GM21576 (cell line): ENCODE measurements at regions not wholly inside any gene's neighbourhood (a gene's known extent, or its start where the extent isn't known, plus 50 kb on each side); places are given as distances from the start of the nearest gene placed in this dataset.
"Not testable (repeated sequence)": the region's sequence is repeated elsewhere in the genome, so short reads cannot be mapped to it uniquely, and the experiment has no call there.

Source experiments
- ATAC-seq: cut with Tn5 transposase; IDR thresholded peaks from one replicate; pipeline ENCODE4 v1.9.1; 2021; ENCODE audit warnings: mild to moderate bottlenecking, moderate library complexity; ENCODE audit not compliant: unreplicated experiment

DNA sequence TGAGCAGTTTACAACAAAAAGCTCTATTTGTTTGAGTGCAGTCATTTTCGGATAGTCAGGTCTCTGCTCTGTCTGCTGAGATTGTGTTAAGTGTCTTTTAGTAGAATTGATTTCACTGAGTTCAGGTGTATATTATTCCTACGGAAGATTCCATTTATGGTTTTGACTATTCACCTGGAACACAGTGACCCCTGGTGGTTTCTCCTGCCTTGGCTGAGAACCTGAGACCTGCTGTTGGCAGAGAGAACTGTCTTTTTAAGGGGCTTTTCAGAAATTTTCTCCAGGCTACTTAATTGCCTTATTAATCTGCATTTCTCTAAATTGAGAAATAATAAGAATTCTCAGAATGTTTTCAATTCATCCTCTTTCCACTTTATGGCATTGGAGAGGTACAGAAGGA is 508.0 kb downstream of the TBC1D32 start:
- ATAC-seq = no peak

DNA sequence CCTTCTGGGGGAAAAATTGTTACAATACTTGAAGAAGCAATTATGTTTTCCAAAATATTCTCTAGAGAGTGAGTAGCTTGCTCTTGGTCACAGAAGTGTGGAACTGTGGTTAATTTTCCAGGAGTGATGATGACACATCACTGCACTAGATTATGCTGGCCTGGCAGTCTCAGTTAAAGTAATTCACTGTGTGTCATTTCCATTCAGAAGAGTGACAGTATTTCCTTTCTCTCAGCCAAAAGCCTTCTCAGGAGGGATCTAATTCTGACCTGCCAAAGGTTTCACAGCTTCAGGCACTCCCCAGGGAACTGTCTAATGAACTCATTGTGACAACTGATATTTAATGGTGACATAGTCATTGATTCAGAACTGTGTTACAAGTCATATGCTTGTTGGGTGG is 517.5 kb downstream of the TBC1D32 start:
- ATAC-seq = no peak

DNA sequence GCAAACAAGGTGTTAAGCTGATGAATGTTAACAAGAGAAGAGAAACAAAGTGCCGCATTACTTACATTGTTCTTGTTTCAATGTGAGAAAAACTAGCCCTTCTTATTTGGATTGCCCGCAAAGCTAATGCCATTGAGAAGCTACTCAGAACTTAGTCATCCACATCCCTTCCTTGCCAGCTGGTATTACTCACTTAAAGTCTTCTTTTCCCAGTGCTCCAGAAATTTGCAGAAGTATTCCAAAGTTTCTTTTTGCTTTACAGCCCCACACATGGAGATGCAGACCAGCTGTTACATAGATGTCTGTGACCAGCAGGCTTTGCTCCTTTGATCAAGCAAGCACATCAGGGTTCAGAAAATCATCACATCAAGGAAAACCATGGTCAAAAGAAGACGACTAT is 529.0 kb downstream of the TBC1D32 start:
- ATAC-seq = no peak

DNA sequence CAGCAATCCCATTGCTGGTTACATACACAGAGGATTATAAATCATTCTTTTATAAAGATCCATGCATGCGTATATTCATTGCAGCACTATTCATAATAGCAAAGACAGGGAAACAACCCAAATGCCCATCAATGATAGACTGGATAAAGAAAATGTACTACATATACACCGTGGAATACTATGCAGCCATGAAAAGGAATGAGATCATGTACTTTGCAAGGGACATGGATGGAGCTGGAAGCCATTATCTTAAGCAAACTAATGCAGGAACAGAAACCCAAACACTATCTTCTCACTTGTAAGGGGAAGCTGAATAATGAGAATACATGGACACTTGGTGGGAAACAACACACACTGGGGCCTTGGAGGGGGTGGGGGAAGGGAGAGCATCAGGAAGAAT is 529.7 kb downstream of the TBC1D32 start:
- no peak for ATAC-seq

DNA sequence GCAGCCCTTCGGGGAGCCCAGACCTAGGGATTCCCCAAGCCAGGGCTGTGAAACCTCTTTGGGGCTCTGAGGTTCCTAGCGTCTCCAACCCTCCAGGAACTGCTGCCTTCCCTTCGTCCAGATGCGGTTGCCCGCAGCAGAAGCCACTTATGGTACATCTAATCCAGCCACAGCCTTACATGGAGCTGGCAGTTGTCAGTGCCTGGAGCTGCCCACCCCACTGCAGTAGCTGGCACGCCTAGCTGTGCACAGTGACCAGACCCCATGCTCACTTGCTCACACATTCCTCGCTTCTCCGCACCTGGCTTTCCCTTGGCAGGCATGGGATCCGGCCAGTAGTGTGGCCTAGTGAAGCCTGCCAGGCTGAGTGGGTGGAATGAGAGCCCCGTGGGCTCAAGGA is 547.6 kb downstream of the TBC1D32 start:
- no peak for ATAC-seq

DNA sequence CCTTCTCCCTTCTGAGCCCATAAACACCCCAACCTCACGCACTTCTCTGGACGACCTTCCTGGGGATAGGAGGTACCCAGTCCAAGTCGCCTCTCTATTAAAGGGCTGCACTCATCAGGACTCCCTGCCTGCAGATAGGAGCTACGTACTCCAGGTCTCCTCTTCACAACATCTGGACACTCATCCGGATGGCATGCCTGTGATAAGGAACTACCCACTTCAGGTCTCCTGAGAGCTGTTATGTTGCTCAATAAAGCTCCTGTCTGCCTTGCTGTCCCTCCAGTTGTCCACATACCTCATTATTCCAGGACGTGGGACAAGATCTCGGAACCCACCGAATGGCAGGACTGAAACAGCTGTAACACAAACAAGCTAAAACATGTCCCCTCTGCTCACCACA is 548.0 kb downstream of the TBC1D32 start:
- ATAC-seq = no peak

DNA sequence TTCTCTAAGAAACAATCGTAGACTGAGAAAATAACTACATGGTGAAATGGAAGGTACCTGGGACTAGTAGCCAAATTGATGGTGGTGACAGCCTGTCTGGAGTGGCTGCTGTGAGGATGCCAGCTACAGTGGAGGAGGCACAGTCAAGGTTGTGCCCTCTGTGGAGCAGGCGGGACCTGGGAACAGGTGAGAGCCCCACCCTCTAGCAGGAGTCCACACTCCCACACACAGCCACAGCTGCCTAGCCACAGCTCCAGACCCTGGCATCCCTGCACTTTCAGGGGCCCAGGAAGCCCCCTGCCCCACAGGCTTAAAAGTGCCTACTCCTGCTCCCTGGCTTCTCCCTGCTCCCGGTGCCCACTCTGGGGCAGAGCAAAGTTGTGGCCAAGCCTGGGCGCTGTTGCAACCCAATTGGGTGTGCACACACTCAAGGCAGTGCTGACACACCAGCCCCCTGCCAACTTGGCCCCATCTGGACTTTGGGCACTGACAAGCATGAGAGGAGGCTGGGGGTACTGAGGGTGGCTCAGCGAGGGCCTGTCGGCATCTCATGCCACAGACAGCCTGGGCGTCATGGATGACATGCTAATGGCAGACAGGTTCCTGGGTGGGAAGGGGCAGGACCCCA is 548.7 kb downstream of the TBC1D32 start:
- ATAC-seq = no peak

DNA sequence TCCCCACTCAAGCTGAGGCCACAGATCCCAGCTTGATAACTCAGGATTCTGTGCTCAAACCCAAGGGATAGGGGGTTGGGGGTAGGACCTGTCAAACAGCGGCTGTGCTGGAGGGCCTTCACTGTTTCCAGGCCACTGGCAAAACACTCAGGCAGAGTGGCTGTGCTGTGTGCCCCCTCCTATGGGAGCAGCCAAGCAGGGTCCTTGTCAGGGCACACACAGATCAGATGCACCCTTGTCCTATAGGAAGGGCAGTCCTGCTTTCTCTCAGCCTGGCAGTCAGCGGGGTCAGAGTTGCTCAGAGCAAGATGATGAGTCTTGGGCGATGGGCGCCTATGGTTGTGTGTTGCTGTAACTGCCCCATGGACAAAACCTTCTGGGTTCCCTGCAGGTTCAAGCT is 554.8 kb downstream of the TBC1D32 start:
- no peak for ATAC-seq

DNA sequence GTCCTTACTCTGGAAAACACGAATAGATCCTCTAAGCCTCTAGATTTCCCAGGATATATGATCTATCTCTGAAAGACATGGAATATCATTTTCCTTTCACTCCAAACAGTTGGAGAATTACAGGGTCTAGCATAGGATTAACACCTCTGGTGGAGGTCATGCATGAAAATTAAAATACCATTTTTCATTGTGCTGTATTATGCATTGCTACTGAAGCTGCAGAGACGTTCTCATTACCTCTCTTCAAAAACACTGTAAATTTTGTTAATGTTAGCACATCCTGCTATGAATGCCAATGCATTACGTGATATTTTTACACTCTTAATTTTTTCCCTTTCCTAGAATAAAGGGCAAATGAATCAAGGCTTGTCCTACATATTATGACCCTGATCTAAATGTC is 558.6 kb downstream of the TBC1D32 start:
- ATAC-seq = no peak

DNA sequence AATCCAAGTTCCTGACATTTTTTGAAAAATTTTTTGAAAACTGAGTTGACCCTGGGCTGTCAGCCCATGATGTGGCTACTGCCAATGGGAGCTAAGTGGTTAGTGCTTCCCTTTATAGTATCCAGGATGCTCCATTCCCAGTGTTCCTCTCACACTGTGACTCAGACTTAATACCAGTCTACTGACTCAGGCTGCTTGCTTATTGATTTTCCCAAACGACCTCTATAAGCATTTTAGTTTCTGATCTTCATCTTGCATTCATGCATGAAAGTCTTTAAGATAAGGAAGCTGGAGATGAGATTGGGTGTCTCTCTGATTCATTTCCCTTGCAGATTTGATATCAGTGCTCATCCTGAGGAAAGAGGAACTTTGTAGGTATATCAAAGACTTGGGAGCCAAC is 560.0 kb downstream of the TBC1D32 start:
- ATAC-seq = no peak

DNA sequence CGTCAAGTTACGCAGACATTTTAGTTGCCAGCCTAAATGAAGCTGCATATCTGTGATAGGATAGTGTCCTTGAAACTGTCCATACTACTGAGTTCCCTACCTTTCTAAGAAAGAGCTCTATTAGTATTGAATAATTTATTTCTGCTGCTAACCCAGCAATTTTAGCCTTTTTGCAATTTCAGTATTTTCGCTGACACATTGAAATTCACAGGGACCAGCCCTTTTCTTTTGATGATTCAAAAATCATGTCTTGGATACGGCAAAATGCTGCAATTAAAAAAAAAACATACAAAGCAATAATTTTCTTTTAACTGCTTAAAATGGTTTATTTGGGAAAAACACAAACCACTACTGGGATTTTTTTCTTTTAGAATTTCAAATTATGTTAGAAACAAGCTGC is 563.3 kb downstream of the TBC1D32 start:
- ATAC-seq = no peak

DNA sequence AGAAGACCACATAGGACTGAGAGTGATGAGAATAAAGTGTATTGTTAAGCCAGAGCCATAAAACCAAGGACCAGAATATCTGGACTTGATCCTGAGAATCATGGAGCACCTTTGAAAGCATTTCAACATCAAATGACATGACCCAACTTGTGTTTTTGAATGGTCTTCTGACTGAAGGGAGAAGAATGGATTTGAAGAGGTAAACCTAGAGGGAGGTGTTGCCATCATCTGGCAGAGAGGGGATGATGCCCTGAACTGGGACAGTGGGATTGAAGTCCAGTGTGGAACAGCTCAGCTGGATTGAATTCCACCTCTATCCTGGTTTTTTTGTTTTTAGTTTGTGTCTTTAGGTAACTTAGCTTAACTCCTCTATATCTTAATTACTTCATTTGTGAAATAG is 570.0 kb downstream of the TBC1D32 start:
- ATAC-seq = no peak

DNA sequence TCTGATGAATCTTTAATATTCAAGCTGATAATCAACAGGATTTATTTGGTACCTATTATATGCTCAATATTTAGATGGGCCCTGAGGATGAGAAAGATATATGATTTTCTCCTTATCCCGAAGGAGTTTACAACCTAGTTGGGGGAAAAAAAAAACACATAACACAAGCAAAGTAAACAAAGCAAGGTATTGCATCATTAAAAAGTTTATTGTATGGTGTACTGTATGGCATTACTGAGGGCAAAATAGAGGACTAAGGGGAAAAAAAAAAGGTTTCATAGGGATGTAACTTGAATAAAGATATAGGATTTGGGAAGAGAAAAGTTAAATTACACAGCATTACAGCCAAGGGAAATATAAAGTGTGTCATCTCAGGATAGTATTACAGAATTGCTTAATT is 574.7 kb downstream of the TBC1D32 start:
- ATAC-seq = no peak

DNA sequence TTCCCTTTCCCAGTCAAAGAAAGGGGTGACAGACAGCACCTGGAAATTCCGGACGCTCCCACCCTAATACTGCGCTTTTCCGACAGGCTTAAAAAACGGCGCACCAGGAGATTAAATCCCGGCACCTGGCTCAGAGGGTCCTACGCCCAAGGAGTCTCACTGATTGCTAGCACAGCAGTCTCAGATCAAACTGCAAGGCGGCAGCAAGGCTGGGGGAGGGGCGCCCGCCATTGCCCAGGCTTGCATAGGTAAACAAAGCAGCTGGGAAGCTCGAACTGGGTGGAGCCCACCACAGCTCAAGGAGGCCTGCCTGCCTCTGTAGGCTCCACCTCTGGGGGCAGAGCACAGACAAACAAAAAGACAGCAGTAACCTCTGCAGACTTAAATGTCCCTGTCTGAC is 585.7 kb downstream of the TBC1D32 start:
- not testable (repeated sequence) for ATAC-seq

DNA sequence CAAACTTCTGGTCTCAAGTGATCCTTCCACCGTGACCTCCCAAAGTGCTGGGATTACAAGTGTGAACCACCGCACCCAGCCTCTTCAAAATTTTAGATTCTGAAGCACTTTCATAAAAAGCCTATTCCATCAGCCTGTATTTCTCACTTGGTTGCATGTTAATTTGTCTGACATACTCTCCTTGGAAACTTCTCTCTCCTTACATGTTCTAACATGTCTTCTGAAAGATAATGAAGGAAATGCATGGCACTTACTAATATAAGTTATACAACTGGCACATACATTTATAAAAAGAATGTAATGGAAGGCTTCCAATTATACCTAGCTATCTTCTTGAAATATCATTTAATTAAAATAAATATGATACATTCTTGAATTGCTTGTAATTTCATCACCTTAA is 597.5 kb downstream of the TBC1D32 start:
- no peak for ATAC-seq

DNA sequence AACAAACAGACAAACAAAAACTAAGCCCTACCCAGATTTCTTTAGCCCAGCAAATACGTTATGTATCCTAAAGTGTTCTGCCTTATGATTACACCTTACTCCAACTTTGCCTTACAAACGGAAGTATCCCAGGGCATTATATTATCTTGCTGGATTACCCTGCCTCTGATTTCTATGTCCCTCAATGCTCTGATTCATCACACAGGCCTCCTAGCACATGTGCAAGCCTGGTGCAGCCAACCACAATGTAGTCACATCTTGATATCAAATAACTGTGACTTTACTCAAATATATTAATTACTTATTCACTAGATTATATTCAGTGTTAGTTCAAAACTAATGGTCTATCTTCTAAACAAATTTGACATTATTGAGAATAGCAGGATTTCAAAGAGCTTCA is 598.6 kb downstream of the TBC1D32 start:
- ATAC-seq = no peak

DNA sequence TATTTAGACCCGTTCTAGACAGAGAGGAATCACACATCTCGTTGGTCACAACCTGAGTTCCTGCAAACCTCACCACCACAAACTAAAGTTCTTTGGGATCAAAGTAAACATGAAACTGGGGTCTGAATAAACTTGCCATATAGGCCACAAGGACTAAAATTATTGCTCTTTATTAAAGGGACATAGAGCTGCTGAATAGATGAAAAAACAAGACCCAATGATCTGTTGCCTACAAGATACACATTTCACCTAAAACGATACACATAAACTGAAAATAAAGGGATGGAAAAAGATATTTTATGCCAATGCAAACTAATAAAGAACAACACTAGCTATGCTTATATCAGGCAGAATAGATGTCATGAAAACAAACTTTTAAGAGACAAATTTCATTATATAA is 623.0 kb downstream of the TBC1D32 start:
- ATAC-seq = no peak

DNA sequence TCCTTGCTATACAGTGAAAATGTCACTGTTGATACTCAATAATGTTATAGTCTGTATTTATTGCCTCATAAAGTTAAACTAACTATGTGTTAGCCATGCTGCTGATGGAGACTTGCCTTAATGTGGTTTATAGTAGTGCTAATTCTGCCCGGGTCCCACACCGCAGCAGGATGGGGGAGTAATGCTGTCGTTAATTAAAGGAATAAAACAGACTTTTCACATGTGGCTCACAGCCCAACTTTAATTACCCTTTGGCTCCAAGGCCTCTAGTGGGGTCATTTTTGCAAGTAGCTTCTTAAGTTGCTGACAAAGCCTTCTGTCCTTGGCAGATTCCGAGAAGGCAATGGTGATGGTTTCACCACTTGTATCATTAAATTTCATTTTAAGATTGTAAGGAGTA is 634.3 kb downstream of the TBC1D32 start:
- ATAC-seq = no peak

DNA sequence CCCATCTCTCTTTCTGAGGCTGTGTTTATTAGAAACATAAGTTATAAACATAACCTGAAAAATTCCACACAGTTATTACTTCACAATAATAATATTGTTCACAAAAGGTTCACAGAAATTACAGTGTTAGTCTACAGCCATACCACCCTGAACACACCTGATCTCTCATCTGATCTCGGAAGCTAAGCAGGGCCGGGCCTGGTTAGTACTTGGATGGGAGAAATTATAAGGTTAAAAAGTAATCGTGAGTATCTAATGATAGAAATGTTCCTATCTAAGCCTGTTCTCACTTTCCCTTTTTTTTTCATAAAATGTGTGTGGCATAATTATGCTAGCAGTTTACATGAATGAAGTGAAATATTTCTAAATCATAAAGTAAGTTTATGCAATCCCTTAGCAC is 647.8 kb downstream of the TBC1D32 start:
- no peak for ATAC-seq

DNA sequence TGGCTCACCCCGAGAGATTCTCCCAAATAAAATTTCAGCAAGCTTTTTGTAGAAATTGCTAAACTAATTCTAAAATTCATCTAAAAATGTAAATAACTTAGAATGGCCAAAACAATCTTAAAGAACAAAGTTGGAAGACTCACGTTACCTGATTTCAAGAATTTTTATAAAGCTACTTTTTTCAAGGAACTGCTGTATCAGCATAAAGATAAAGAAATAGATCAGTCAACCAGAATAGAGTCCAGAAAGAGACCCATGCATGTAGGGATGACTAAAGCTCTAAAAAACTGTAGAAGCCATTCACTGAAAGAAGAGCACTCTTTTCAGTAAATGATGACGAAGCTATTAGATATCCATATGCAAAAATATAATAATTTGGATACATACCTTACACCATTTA is 652.1 kb downstream of the TBC1D32 start:
- no peak for ATAC-seq

DNA sequence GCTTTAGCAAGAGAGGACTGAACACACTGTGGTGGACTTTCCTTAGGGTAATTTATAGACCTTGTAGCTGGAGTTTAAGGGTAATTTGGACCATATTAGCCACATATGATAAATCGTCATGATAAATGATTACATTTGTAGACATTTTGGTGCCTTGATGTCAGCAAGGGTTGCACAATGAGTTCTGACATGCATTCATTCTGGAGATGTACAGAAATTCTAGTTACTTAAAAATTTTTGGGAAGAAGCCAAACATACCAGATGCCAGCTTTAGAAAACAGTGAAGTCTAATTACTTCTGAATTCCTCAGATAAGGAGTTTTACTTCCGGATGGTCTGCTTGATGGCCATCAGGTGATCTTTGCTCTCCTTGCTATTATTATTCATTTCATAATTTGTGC is 653.1 kb downstream of the TBC1D32 start:
- no peak for ATAC-seq

DNA sequence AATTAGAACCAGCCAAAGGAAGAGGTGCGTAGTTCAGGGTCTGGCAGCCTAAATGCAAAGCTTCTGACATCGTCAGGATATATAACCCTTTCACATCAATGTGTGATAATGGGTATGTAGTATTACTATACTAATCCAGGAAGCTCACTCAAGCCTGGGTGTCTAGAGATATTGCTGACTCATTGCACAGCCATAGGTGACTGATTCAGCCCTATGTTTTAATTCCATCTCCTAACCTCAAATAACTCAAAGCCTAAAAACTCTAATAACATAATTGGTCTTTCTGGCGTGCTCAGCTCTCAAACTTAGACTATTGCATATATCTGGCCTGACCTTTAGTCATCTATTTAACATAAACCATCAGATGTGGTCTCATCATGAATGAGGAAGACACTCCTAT is 658.4 kb downstream of the TBC1D32 start:
- ATAC-seq = no peak

DNA sequence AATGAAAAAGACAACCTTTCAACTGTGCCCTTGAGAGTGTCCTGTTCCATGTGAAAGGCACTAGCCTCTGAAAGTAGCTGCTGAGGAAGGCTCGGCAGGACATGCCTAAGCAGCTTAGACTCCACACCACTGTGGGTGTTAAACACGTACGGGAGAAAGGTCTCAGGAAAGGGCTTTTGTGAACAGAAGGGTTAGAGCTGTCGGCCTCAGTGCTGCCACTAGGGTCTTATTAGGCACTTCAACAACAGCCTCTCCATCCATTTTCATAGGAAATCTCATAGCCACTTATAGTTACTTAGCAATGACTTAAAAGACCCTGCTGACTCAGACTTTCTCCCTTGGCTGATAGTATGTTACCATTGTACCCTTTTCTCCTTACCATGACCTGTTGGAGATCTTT is 662.8 kb downstream of the TBC1D32 start:
- no peak for ATAC-seq

DNA sequence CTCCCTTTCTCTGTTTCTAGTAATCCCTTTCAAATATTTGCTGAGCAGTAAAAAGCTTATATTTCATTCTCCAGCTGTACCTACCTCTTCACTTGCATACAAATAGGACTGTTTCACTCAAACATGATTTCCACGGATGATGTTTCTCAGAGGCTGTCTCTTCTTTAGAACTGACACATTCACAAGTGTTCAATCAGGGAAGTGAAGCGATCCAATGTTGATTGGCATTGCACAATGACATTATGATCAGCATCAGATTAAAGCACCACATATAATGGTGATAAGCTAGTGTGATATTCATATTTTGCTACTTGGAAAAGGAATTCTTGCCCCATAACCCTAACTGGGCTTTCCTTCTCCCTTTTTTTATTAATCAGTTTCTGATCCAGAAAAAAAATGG is 681.8 kb downstream of the TBC1D32 start:
- no peak for ATAC-seq
